EL (cell line): ENCODE measurements at regions not wholly inside any gene's neighbourhood (a gene's known extent, or its start where the extent isn't known, plus 50 kb on each side); places are given as distances from the start of the nearest gene placed in this dataset.
"Not testable (repeated sequence)": the region's sequence is repeated elsewhere in the genome, so short reads cannot be mapped to it uniquely, and the experiment has no call there.

Experiments used
- DNase-seq: peaks from one replicate; pipeline ENCODE4 v3.0.0-alpha.2; 2016

GRCh38 chr11:70551351-70552166 lies 153.2 kb downstream of the CTTN start:
- DNase-seq, result no peak

- no peak for DNase-seq
Observed at GRCh38 chr11:70552167-70553150, 154.1 kb downstream of the CTTN start.

DNA sequence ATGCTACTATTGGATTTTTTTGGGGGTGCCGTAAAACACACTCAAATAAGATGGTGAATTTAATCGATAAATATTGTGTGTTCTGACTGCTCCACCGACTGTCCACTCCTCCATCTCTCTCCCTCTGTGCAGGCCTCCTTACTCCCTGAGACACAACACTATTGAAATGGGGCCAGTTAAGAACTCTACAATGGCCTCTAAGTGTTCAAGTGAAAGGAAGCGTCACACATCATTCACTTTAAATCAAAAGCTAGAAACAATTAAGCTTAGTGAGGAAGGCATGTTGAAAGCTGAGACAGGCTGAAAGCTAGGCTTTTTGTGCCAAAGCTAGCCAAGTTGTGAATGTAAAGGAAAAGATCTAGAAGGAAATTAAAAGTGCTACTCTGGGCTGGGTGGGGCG lies 156.7 kb downstream of the CTTN start:
- DNase-seq, result no peak

DNA sequence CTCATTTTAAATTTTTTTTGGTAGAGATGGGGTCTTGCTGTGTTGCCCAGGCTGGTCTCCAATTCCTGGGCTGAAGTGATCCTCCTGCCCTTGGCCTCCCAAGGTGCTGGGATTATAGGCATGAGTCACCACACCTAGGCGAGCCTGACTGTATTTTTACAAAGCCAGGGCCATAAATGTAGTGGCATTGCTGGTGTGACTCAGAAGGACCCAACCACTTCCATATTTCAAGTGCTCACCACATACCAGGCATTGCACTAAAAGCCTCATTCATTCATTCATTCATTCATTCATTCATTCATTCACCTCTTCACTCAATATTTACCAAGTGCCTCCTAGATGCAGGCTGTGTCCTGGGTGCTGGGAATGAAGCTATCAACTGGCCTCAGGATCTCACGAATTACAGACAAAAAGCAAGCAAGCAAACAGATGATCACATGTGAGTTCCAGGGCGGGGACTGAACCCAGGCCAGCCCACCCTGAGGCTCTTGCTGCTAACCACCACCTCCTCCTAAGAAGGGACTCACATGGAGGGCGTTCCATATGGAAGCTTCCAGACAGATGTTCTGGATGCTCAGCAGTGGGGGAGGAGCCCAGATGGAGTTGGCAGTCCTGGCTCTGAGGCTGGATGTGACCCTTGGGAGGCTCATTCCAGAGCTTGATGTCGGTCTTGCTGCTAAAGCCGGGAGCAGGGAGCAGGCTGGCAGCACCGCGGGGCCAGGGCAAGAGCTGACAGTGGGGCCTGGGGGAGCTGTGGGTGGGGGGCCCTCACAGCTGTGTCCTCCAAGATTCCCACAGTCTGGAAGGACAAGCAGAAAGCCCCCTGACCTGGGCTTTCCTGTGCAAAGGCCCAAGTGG lies 158.8 kb downstream of the CTTN start:
- DNase-seq, result peak; percentile 9

DNA sequence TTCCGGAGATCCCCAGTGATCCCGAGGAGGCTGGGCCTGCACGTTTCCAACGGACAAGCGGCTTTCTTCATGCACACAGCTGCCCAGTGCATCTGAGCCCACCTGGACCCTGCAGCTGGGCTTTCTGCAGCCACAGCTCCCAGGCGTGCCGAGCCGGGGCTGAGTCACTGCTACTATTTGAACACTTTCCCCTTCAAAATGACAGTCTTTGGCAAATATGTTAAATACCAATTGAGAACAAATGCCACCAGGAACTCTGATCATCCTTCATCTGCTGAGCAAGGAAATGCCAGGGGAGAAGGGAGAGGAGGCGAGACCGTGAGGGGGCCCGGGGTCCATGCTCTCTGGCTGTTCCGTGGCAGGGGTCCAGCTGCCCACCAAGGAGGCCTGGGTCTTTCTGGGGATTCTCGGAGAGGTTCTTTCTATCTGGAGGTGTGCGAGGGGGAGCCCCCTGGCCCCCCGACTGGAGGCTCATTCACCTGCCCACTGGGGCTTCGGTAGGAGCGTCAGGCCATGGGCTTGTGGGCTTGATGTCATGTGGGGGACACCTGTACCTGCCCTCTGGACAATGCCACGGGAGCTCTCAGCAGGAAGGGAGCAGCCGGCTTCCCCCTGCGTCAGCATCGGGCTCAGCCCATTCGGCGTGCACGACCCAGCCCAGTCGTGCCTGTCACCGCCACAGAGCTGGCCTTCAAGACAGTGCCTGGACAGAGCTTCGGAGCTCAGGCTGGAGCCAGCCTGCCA lies 159.6 kb downstream of the CTTN start:
- no peak for DNase-seq

DNA sequence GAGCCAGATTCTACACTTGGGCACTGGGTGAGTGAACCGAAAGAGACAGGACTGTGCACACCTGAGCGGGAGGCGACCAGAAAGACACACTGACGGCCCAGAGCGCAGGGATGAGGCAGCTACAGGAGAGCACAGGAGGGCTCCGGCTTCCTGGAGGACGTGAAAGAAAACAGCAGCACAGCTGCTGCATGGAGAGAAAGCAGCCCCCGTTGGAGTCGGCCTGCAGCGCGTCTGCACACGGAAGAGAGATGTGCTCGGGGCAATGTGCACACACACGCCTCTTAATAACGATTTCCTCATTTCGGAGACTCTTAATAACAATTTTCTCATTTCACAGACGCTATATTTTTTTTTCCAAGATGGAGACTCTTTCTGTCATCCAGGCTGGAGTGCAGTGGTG lies 160.4 kb downstream of the CTTN start:
- no peak for DNase-seq

GRCh38 chr11:70559516-70559915 lies 161.2 kb downstream of the CTTN start:
- DNase-seq, result no peak

DNA sequence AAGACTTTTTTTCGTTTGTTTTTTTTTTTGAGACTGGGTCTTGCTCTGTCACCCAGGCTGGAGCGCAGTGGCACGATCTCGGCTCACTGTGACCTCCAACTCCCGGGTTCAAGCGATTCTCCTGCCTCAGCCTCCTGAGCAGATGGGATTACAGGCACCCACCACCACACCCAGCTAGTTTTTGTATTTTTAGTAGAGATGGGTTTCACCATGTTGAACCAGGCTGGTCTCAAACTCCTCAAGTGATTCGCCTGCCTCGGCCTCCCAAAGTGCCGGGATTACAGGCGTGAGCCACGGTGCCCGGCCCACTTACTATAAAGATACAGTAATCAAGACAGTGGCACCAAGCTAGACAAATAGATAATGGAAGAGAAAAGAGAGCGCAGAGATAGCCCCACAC lies 162.3 kb downstream of the CTTN start:
- DNase-seq, result not testable (repeated sequence)

DNA sequence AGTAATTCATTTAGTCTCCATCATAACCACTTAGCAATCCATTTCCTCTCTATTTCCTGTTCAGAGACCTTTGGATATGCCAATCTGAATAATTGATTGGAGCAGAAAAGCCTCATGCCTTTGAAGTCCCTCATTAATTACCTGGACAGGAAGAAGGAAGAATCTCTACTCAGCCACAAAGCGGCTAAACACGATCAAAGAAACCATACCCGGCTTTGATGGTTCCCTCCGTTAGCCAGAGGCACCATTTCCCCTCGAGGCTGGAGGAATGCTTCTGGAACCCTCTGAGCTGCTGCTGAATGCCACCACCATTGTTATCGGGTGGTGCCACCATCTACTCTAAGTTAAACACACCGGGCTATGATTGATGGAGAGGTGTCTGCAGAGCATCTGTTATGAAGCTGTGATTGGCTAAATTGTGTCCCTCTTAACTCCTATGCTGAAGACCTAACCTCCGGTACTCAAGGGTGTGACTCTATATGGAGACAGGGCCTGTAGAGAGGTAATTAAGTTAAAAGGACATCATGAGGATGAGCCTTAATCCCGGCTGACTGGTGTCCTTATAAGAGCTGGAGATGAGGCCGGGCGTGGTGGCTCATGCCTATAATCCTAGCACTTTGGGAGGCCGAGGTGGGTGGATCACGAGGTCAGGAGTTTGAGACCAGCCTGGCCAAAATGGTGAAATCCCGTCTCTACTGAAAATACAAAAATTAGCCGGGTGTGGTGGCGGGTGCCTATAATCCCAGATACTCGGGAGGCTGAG lies 168.6 kb downstream of the CTTN start:
- no peak for DNase-seq

DNA sequence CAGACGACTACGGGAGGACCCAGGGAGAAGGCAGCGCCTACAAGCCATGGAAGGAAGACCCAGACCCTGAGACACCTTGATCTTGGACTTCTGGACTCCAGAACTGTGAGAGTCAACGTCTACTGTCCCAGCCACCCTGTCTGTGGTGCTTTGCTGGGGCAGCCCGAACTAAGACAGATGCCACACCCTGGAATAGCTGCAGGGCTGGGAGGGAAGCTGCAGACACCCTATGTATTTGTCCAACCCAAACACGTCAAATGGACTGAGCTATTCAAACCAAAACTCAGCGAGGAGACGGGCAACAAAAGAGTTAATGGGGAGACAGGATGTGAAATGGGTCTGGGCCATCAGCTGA lies 169.3 kb downstream of the CTTN start:
- DNase-seq, result no peak

DNA sequence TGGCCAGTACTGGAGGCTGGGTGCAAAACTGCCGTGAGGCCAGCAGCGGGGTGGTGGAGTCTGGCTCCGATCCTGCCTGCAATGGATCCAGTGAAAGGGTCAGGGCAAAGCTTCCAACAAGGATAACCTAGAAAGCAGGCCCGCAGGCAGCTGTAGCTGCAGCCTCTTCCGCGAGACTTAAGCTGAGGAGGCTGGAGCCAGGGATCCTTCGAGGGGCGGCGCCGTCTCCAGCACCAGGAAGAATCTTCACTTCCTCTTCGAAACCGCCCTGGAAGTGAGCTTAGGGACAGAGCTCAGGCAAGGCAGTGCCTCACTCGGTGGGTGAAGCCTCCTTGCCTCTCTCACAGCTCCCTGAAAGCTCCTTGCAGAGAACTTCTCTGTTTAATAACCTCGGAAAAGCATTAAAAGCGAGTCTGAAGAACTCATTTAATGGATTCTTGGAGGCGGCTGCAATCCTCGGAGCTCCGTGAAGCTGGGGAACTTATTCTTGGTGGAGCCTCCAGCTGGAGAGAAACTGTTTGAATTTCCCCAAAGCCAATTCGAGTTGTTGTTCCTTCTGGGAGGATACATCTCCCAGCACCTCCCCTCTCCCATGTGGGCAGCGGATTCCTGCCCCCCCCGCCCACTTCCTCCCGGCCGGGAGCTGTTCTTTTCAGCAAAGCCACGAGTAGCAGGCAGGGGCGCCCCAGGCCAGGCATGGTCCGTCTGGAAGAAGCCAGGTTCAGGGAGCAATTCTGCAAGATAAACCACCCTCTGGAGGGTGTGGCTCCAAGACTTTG lies 169.9 kb downstream of the CTTN start:
- DNase-seq, result peak; percentile 38

DNA sequence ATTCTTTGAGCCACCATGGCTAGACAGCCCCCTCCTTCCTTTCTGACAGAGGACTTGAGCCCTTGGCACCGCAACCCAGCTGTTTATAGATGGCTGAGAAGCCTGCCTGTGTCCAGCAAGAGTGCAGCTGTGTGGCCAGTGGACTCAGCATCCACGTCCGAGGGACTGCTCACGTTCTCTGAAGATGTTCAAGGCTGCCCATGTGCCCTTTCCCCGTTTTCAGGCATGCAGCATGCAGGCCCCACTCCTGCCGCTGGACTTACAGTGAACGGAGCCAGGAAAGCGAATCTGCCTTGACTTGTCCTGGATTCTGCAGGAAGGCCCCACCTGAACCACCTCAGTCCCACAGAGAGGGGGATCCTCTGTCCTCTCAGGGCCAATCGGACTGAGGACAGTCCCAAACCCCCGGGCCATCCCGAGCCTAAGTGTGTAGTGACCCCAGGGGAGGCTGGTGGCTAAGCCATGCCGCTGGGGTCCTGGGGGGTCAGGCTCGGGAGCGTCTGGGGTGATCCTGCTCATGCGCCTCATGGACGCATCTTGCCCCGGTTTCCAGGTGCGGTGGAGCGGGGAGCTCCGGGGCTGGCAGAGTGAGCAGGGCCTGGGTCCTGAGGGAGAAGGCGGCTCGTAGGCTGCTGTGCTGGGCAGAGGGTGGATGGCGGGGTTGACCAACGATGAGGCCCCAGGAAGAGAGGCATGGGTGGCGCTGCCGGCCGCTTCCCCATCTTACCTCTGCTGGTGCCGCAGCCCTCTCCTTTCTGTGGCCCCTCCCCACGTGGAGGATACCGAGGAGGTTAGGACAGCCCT lies 170.7 kb downstream of the CTTN start:
- no peak for DNase-seq

DNA sequence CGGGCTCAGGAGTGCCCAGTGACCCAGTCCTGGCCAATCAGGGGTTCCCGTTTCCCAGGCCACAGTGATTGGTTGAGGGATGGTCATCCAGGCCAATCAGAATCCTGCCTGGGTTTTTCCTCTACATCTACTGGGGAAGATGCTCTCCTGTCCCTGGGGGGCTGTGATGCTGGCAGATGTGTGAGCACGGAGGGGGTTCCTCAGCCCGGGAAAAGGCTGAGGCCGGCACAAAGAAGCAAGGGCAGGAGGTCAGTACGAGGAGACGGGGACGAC lies 171.2 kb downstream of the CTTN start:
- DNase-seq, result no peak

DNA sequence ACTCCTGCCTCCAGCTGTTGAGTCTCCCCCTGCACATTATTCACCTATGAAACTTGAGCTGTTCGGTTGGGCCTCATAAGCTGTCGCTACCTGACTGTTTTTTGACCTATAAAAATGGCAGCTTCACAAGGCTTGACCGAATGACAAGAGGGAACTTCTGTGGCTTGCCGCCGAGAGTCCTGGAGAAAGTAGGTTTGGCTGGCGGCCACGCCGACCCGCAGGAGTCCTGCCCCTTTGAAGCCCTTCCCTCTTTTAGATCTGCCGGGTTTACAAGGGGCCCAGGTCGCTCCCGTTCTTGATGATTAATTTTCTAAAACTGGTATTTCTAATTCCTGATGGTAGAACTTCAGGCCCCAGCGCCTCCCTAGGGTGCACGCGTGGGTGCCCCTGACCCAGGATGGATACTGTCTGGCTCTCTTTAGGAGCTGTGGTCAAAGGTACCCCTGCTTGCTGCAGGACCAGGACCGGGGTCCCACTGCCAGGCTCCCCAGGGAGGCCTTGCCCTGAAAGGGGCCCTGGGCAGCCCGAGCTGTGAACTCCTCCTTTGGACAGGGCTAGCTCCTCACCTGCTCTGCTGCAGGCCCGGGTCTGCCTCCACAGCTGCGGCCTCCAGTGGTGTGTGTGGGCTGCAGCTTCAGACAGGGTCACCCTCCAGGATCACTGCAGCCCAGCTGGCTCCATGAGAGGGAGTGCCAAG lies 171.8 kb downstream of the CTTN start:
- DNase-seq, result no peak

DNA sequence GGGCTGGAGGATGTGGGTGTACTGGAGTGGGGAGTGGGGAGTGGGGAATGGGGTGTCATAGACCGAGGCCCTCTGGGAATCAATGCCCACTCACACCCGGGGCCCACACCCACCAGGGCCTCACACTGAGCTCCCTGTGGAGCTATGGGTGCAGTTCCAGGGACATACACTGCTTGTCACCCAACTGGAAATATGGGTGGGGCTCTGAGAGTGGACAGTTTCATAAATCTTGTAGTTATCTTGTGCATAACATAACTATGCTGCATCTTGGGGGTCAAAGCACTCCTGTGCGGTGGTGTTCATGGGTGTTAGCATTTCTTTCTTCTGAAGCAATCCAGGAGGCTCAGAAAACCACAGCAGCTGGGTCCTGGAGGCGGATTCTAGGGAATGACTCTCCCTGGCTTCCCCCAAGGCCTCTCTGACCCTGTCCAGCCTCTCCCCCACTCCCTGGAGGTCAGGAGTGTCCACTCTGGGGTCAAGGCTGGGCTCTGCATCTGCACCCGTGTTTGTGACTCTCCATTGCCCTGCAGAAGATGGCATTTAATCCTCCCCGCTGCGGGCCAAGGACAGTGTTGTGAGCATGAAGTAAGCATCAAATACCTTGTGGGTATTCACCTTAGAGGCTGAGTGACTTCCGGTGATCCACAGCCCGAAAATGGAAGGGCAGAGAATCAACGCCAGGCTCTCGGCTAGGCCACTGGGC lies 172.5 kb downstream of the CTTN start:
- no peak for DNase-seq

- no peak for DNase-seq
Observed at GRCh38 chr11:70572974-70573260, 174.6 kb downstream of the CTTN start.

DNA sequence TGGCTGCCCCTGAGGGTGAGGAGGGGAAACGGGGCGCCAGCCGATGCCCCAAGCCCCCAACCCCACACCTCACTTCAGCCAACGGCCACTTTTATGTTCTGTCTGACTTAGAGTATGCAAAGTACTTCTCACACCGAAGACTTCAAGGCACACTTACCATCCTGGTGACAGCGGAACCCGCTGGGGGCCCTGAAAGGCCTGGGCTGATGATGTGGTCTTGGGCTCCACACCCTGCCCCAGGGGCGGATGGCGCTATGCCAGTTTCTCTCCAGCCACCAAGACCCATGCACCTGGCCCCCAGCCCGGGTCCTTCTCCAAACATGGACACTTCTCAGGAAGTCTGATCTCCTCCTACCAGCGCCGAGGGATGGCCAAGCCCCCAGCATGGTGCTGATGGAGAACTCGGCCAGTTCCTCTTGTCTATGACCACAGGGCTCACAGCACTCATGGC lies 175.4 kb downstream of the CTTN start:
- no peak for DNase-seq

GRCh38 chr11:70574725-70575347 lies 176.5 kb downstream of the CTTN start:
- DNase-seq, result no peak
